ENCODE measurements at regions not wholly inside any gene's neighbourhood (a gene's known extent, or its start where the extent isn't known, plus 50 kb on each side); places are given as distances from the start of the nearest gene placed in this dataset.

DNA sequence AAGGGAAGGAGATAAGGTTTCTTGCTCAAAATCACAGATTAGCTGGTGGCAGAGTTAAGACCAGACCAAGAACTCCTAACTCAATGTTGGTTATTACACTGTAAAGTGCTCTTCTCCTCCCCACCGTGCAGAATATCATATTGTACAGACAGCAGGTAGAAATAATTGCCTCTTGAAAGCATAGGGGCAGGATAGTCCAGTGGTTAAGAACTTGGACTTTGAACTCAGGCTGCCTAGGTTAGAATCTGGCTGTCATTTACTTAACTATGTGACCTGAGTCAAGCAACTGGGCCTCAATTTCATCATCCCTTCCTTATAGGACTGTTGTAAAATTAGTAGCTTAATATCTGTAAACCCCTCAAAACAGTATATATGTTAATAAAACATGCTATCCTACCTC is 114.9 kb upstream of the HIVEP3 start:
- DNase-seq, result no peak

DNA sequence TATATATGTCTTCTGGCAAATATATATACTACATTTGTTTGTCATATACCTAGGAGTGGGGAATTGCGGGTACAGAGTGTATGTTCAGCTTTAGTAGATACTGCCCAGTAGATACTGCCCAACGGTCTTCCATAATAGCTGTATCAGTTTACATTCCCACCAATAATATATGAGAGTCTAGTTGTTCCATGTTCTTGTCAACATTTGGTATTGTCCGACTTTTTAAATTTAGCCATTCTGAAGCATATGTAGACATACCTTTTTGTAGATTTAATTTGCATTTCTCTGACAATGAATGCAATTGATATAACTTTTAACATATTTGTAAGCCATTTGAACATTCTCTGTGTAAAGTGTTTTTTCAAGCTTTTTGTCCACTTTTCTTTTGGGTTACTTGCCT is 99.0 kb upstream of the HIVEP3 start:
- no peak for DNase-seq

DNA sequence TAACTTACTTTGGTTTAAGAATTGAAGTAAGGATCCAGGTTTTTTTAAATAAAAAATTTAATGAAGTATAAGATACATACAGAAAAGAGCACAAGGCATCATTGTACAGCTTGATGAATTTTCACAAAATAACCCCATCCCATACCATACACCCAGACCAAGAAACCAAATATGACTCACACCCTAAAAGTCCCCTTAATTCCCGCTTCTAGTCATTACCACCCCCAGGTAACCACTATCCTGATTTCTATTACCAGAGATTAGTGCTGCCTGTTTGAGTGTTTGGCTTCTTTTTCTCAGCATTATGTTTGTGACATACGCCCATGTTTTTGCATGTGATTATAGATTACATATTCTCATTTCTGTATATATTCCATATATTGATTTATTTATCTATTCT is 98.5 kb upstream of the HIVEP3 start:
- DNase-seq, result no peak

DNA sequence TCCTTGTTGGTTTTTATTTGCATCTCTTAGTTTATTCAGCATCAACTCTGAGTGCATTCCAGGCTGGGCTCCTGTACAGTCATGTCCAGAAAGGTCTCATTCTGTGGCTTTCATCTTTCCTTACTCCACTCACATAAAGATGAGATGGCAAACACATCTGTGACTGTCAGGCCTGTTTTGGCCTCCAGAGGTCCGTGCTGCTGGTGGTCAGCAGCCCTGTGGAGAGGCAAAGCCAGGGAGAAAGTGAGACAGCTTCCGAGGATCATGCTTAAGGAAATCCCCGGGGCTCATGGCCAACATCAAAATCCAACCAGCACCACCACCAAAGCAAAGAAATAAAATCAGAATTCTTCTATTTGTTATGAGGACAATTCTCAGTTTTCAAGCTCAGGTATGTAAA is 96.1 kb upstream of the HIVEP3 start:
- DNase-seq, result no peak

DNA sequence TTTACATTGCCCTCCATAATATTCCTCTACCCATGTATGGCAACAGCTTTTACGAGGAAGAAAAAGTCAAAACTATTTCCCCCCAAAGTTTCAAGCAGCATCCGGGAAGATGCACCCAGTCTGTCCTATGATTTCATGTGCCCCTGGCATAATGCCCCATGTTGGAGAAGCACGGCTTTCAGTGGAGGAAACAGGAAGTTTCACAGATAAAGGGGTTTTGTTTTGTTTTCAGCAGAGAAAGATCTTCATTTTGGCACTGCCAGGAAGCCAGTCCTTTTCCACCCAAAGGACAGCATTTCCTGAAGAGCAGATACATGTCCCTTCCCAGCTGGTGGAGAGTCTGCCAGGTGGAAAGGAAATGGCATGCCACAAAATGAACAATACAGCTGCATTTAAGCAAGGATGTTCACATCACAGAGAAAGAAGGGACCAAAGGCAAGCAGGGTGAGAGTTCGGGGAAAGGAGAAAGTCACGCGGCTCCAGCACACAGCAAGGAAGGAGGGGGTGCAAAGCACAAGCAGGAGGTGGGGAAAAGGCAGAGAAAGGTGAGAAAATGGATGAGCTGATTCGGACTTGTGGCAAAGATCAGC is 95.3 kb upstream of the HIVEP3 start:
- no peak for DNase-seq

DNA sequence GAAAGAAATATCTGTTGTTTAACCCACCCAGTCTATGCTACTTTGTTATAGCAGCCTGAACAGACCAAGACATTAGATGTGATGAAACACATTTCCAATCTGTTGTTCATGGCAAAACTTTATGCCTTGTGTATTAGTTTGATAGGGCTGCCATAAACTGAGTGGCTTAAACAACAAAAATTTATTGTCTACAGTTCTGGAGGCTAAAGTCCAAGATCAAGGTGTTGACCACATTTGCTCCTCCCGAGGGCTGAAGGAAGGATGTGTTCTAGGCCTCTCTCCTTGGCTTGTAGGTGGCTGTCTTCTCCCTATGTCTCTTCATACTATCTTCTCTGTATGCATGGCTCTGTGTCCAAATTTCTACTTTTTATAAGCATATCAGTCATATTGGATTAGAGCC is 94.1 kb upstream of the HIVEP3 start:
- no peak for DNase-seq

DNA sequence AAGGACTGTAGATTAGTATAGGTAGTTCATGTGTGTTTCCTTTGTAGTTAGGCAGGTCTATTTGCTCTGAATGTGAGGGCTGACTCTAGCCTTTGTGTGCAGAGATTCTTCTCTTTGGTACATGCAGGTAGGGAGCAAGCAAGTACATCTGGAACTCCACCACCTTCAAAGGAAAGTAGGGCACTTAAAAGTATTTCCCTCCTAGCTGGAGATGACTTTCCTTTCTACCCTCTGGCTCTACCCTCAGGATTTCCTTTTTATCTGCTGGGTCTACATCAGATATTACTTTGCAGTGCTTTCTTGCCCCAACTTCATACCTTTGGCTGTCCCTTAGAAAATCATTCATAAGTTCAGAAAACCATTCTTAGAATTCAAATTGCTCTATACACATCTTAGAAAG is 91.7 kb upstream of the HIVEP3 start:
- no peak for DNase-seq

DNA sequence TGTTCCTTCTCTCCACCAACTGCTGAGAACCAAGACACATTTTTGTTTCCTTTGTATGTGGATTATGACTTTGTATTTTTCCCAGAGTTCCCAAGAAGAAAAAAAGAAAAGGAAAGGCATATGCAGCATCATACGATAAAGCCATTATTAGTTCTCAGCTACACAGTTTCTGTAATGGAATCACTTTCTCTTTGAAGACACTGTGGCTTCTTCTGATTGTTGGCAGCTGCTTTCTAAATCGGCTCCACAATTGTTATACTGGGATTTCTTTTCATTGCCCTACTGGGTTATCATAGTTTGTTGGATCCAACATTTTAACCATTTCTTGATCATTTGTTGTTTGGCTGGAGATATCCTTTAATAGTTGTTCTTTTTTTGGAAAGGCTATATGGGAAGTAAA is 89.5 kb upstream of the HIVEP3 start:
- DNase-seq, result no peak

DNA sequence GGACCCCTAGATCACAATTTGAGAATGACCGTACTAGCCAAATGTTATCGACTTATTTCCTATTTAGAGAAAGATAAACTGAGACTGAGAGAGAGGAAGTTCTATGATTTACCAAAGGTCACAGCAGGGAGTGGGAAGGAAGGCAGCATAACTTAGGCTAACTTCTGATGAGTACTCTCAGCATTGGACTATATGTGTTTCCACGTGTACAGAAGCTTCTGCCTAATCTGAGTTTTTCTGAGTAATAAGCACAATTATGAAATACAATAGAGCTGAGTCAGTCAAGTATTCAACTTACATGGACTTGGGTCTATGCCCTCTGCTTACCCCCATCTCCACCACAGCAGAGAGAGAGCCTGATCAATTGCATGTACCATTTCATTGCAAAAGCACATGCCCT is 88.1 kb upstream of the HIVEP3 start:
- no peak for DNase-seq

DNA sequence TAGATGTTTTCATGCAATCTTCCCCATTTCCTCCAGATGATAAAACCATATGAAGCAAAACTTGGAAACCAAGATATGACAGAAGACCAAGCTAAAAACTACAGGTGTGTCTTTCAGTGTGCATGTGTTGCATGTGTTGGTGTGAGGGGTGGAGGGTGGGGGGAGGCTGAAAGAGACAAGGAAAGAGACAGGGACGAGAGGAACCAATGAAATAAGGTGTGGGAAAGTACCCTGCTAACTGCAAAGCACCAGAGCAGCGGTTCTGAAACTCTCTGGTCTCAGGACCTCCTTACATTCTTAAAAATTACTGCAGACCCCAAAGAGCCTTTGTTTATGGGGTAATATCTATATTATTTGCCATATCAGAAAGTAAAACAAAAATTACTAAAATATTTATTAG is 87.4 kb upstream of the HIVEP3 start:
- no peak for DNase-seq

DNA sequence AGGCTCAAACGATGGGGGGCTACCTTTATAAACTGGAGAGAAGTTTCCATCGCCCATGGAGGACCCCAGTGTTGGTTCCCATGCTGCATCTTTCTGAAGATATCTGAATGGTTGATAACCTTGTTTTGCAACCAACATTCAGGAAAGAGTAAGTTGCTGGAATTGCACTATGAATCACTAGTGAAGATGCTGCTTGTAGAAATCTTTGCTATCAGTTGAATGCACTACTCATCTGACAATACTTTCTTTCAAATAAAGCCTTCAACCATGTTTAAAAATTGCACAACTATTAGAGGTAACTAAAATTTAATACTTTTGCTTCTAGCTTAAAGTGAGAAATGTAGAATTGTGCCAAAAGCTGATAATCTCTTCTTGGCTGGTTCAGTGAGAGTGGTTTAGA is 86.8 kb upstream of the HIVEP3 start:
- no peak for DNase-seq

DNA sequence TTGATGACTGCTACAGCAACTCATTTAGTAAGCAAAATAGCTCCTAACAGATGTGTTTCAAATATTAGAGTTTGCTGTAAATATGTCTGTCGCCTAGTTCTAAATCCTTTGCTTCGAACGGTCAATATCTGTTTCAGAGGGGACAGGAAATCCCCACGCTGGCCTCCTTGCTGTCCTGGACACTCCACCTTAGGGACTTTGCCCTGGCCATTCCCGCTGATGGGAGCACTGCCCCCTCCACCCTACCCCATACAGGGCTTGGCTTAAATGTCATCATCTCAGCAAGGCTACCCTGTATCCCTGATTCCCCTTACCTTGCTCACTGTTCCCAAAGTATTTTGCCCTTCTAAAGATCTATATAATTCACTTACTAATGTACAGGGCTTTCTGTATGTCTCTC is 86.1 kb upstream of the HIVEP3 start:
- DNase-seq, result no peak

DNA sequence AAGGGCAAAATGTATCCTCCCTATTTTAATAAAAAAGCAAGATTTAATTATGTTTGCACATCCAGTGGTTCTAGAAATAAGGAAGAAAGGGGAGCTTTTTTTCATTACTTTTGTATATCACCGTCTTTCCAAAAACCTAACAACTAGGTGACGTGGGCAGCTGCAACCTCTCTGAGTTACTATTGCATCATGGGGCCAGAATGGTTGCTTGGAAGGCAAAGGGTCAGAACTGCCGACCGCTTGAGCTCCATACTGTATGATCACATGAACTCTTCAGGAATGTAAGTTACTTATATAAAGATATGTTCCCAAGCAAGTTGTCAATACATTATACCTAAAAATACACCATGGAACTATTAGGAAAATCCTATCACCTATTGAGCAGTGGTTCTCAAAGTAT is 85.6 kb upstream of the HIVEP3 start:
- DNase-seq, result no peak

DNA sequence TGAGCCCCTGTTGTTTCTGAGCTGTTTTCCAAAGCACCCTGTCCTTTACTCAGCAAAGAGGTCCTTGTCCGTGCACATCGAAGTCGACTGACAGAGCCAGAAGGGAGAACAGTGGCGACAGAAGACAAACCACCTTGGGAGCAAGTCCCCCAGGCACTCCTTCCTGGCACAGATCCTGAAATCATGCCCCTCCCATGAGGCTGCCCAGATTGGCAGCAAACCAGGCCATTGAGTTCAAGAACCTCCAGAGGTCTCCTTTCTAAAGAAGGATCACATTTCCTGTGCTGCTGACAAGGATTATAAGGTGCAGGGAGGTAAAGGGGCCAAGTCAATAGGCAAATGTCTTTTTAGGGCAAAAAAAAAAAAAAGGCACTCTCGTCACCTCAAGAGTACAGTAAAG is 84.7 kb upstream of the HIVEP3 start:
- DNase-seq, result no peak

DNA sequence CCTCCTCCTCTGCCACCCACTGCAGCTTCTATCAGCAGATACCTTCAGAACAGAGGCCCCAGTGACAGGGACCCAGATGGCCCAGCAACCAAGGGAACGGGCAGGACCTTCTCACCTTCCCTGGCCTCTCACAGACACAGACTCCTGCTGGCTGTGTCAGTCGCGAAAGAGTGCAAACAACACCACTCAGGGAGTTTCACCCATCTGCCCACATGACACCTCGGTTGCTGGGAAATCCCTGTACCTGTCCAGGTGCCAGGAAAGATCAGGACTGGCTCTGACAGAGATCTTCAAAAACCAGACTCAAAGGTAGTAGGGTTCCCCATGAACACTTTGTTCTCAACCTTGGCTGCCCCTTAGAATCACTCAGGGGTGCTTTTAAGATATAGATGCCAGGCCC is 83.5 kb upstream of the HIVEP3 start:
- no peak for DNase-seq

DNA sequence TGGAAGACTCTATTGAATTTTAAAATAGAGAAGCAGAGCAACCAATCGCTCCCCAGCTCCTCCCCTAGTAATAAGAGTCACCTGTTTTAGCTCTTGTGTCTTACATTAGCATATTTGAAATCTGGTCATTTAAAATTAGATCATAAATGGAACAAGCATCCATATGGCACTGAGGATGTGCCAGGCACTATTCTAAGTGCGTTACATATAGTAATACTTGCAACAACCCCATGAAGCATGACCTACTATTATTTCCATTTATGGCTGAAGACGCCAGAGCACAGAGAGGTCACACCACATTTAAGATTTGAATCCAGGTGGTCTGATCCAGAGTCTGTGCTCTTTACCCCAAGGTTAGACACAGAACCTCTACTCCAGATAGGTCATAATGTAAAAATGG is 82.0 kb upstream of the HIVEP3 start:
- no peak for DNase-seq

DNA sequence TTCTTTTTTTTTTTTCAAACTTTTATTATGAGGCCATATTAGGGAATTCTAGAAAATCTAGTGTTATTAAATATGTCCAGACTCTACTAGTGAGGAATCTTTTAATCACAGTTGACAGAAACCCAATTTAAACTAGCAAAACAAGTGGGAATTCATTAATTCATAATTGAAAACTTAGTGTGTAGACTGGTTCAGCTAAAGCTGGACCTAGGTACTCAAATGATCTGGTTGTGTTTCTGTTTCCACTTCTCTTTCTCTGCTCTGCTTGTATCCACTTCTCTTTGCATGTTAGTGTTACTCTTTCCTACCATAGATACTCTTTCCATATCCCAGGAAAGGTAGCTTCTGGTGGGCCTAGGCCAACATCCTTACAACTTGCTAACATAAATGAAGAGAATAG is 81.2 kb upstream of the HIVEP3 start:
- DNase-seq, result no peak

DNA sequence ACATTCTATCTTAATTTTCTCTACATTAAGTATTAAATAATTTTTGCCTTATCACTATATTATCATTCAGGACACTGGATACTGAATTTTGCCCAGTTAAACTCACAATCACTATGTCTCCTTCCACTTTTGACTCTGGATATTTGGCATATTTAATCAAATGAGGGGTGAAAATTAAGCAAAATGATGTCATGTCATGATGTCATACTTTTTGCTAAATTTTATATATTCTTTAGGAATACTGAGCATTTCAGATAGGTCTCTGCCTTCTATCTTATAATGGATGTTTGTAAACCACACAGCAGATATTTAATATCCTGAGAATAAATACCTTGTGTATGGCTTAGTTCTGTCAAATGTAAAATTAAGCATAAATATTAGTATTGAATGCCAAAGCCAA is 79.5 kb upstream of the HIVEP3 start:
- DNase-seq, result no peak

DNA sequence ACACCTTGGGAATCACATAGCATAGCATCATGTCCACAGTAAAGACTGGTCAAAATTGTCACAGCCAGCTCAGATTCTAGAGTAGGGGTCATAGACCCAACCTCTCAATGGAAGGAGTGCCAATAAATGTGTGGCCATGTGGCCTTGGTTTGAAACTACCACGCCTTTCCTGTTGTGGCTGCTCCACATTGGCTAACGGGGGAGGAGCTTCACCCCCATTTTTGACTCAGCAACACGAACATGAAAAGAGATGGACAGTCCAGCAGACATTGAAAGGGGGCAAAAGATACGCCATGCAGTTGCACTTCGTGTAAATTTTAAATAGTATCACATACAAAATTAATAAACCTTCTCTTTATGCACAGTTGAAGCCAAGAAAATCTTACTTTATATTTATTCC is 78.4 kb upstream of the HIVEP3 start:
- DNase-seq, result no peak

DNA sequence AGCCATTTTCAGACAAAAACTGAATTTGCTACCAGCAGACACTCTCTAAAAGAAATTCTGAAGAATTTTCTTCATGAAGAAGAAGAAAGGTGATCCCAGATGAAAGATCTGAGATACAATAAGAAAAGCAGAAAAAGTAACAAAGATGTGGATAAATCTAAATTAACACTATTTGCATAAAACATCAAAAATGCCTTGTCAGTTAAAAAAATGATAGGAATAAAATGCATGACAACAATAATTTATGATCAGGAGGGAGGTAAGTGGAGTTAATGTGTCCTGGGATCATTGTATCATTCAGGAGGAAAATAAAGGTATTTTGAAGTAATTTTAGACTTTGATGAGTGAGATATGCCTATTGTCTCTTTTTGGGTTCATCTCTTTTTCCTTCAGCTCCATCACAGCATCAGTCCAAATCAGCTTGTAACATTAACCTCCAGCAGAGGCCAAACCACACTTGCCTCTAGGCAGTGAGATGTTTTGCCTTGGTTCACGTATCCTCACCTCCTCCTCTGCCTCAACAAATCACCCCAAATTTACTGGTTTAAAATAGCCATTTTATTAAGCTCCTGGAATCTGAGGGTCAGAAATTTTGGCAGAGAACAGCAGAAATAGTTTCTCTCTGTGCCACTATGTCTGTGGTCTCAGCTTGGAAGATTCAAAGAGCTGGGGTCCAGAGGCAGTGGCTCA is 76.9 kb upstream of the HIVEP3 start:
- DNase-seq, result no peak

DNA sequence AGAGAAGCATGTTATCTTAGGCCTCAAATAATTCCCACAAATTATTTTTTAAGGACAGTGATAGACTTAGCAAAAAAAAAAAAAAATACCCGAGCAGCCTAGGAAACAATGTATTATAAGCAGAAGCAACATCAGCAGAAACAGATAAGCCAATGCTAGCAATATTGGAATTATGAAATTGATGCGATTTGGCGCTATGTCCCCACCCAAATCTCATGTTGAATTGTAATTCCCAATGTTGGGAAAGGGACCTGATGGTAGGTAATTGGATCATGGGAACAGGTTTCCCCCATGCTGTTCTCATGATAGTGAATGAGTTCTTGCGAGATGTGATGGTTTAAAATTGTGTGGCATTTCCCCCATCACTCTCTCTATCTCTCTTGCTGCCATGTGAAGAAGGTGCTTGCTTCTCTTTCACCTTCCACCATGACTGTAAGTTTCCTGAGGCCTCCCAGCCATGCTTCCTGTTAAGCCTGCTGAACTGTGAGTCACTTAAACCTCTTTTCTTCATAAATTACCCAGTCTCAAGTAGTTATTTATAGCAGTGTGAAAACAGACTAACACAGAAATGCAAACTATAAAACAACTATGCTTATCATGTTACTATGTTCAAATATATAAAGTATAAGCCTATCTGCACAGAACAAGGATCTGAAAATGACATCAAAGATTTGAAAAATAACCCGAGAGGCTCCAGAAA is 75.6 kb upstream of the HIVEP3 start:
- no peak for DNase-seq

DNA sequence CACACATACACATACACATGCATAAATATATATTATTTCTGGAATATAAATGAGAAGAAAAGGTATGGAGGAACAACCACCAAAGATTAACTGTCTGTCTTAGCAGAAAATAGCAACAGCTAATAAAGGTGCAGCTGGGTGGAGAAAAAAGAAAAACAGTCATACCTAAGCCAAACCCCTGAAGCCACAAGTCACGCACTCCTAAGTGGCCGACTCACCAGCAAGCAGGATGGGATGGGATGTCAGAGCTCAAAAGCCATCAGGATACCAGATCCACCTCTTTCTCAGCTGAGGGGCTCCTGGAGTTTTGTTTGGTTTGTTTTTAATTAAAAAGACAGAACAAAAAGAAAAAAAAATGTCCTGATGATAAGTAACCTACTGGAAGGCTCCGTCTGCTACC is 64.7 kb upstream of the HIVEP3 start:
- DNase-seq, result no peak

DNA sequence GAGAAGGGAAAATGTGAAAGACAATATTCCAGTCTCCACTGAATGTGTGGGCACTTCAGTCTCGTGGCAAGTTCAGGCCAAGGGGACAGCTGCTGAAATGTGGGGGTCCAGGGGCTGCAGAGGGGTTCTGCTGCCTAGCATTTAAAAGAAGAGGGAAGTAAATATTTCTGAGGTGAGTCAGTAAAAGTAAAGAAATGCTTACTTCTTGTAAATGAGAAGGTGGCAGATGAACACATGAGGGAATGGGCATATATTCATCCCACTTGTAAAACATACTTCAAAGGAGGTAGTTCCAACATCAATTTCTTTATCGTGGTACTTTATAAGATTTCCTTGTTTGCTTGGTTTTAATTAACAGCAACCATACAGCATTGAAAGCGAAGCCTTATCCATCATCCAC is 63.1 kb upstream of the HIVEP3 start:
- no peak for DNase-seq

DNA sequence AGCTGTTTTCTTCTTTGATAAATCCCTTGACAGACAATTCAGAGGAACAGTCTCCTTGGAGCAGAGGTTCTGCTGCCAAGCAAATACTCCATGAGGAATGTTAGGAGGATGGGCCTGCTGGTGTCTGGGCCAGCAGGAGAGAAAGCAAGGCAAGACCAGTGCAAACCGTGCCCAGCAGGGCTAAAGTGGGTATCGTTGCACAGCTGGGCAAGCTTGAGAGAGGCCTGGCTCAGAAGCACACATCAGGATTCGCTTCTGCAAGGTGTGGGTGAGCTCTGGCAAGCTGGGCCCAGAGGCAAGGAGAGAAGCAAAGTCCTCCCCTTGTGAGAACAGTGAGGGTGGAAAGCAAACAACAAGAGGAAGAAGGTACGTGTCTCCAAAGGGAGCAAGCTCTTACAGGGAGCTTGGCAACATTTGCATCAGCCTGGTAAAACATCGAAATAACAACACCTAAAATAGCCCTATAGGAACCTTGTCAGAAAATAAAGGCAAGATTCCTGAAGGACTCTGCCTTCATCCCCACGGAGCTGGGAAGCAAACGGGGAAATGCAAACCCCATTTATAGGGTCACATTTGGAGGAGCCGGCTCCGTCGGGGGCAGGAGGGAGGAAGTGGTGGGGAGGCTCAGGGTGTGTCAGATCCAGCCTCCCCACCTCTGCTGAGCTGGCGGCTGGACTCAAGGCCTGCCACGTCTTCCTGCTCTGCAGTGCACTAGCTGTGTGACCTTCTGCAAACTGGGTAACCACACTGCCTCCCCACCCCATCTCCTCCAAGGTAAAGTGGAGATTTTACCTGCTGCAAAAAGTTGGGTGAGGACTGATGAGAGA is 62.3 kb upstream of the HIVEP3 start:
- no peak for DNase-seq

Data from amniotic stem cell (primary cell).